OCI-LY3 (cell line): ENCODE measurements at regions not wholly inside any gene's neighbourhood (a gene's known extent, or its start where the extent isn't known, plus 50 kb on each side); places are given as distances from the start of the nearest gene placed in this dataset.
"Not testable (repeated sequence)": the region's sequence is repeated elsewhere in the genome, so short reads cannot be mapped to it uniquely, and the experiment has no call there.

ENCODE experiments used
- H2AFZ ChIP-seq: fragments of 200-600, 300-600 bp; shearing (Covaris generic); 2 replicates; pipeline ENCODE4 v1.6.0; 2014; ENCODE audit warnings: antibody characterized with exemption, low read depth, low read length
- H3K27ac ChIP-seq: fragments of 200-600, 300-600 bp; sonication (generic); 2 replicates; pipeline ENCODE4 v1.5.1; 2014; ENCODE audit warnings: mild to moderate bottlenecking, low read length, moderate library complexity, mixed read lengths
- H3K27me3 ChIP-seq: fragments of 200-600, 300-600 bp; sonication (generic); 2 replicates; pipeline ENCODE4 v1.6.1; 2014; ENCODE audit warnings: low read depth, low read length, mixed read lengths
- H3K36me3 ChIP-seq: fragments of 200-600, 300-600 bp; sonication (generic); replicated peaks from 2 replicates; pipeline ENCODE3; 2014; ENCODE audit warnings: low read depth, low read length, mixed read lengths
- H3K4me1 ChIP-seq: fragments of 300-600, 200-600 bp; sonication (generic); 2 replicates; pipeline ENCODE4 v1.6.1; 2014; ENCODE audit warnings: low read length, mixed read lengths
- H3K4me2 ChIP-seq: fragments of 200-600, 300-600 bp; sonication (generic); 2 replicates; pipeline ENCODE4 v1.6.1; 2014; ENCODE audit warnings: low read length, mixed read lengths
- H3K4me3 ChIP-seq: fragments of 300-600, 200-600 bp; sonication (generic); 2 replicates; pipeline ENCODE4 v1.5.1; 2014; ENCODE audit warnings: antibody characterized with exemption, mild to moderate bottlenecking, low read length, moderate library complexity
- H3K79me2 ChIP-seq: fragments of 300-600, 200-600 bp; shearing (Covaris generic); 2 replicates; pipeline ENCODE4 v1.6.1; 2014; ENCODE audit warnings: mild to moderate bottlenecking, low read length, mixed read lengths
- H3K9ac ChIP-seq: fragments of 300-600, 200-600 bp; shearing (Covaris generic); 2 replicates; pipeline ENCODE4 v1.6.0; 2014; ENCODE audit warnings: mild to moderate bottlenecking, low read length, moderate library complexity
- H3K9me3 ChIP-seq: fragments of 200-600, 300-600 bp; shearing (Covaris generic); 2 replicates; pipeline ENCODE4 v1.6.1; 2014; ENCODE audit warnings: low read length, mixed read lengths; ENCODE audit not compliant: insufficient read depth
- H4K20me1 ChIP-seq: fragments of 200-600, 300-600 bp; sonication (generic); 2 replicates; pipeline ENCODE4 v1.6.1; 2016; ENCODE audit warnings: low read length, mixed read lengths; ENCODE audit not compliant: insufficient read depth
- CTCF ChIP-seq: fragments of 200-600, 300-600 bp; sonication (generic); IDR thresholded peaks from 2 replicates; pipeline ENCODE4 v1.5.1; 2014; ENCODE audit warnings: antibody characterized with exemption, low read length, low read depth
- EZH2phosphoT487 ChIP-seq: fragments of 200-600 bp; shearing (Covaris generic); IDR thresholded peaks from 2 replicates; pipeline ENCODE4 v1.6.1; 2018; ENCODE audit warnings: antibody characterized with exemption, mixed run types, low read depth

DNA sequence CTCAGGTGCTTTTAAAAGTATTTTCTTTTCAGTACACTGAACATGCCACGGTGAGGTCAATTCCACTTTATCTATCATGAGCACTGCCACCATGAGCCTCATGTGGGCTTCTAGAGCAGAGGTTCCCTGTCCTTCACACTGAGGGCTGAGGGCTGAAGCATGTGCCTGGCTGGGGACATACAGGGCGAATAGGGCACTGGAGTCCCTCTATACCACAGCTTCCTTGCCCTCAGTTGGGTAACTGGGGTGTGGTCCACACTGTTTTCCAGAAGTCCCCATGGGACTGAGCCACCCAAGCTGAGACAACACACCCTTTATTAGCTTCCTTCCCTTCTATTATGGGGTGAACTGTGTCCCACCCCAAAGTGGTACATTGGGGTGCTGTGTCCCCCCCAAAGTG lies 172.2 kb upstream of the ID2 start:
- H3K27me3 ChIP-seq, result no peaks in the 10 kb centered on the region
- H3K79me2 ChIP-seq, result no peaks in the 10 kb centered on the region
- H3K27ac ChIP-seq, result no peak overlapping the region
- no peak overlapping the region for H3K4me2 ChIP-seq
- no peak for TF ChIP-seq CTCF
- no peak for TF ChIP-seq EZH2phosphoT487
- no peak overlapping the region for H3K4me3 ChIP-seq
- H3K36me3 ChIP-seq, result peaks cover 41% of the 10 kb centered on the region
- H2AFZ ChIP-seq, result no peak overlapping the region
- peaks cover 18% of the 10 kb centered on the region; the same call in 1 of the 2 replicates for H3K9me3 ChIP-seq
- H3K4me1 ChIP-seq, result peaks cover 35% of the 10 kb centered on the region
- no peak overlapping the region for H3K9ac ChIP-seq
- H4K20me1 ChIP-seq, result no peaks in the 10 kb centered on the region

DNA sequence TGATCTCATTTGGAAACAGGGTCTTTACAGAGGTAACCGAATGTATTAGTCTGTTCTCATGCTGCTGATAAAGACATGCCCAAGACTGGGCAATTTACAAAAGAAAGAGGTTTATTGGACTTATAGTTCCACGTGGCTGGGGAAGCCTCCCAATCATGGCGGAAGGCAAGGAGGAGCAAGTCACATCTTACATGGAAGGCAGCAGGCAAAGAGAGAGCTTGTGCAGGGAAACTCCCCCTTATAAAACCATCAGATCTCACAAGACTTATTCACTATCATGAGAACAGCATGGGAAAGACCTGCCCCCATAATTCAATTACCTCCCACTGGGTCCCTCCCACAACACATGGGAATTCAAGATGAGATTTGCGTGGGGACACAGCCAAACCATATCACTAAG lies 171.8 kb upstream of the ID2 start:
- not testable (repeated sequence) for H3K27me3 ChIP-seq

GRCh38 chr2:8510519-8510918 lies 171.3 kb upstream of the ID2 start:
- no peaks in the 10 kb centered on the region for H3K79me2 ChIP-seq
- H3K4me3 ChIP-seq, result no peak overlapping the region
- no peak for TF ChIP-seq CTCF
- TF ChIP-seq EZH2phosphoT487, result no peak
- H3K9ac ChIP-seq, result no peak overlapping the region
- no peaks in the 10 kb centered on the region for H3K27me3 ChIP-seq
- peaks cover 18% of the 10 kb centered on the region; the same call in 1 of the 2 replicates for H3K9me3 ChIP-seq
- no peak overlapping the region for H2AFZ ChIP-seq
- H3K27ac ChIP-seq, result no peak overlapping the region
- no peaks in the 10 kb centered on the region for H4K20me1 ChIP-seq
- peaks cover 41% of the 10 kb centered on the region for H3K36me3 ChIP-seq
- H3K4me2 ChIP-seq, result no peak overlapping the region
- H3K4me1 ChIP-seq, result peaks cover 43% of the 10 kb centered on the region

More for the DNA sequence above, 171.8 kb upstream of the ID2 start:
- H3K9me3 ChIP-seq, result peaks cover 18% of the 10 kb centered on the region; the same call in 1 of the 2 replicates
- H2AFZ ChIP-seq, H3K9ac ChIP-seq, H3K79me2 ChIP-seq, H3K4me3 ChIP-seq, H3K27ac ChIP-seq, H4K20me1 ChIP-seq, H3K4me2 ChIP-seq: not testable (repeated sequence)
- H3K36me3 ChIP-seq, result peaks cover 41% of the 10 kb centered on the region
- H3K4me1 ChIP-seq, result peaks cover 39% of the 10 kb centered on the region

DNA sequence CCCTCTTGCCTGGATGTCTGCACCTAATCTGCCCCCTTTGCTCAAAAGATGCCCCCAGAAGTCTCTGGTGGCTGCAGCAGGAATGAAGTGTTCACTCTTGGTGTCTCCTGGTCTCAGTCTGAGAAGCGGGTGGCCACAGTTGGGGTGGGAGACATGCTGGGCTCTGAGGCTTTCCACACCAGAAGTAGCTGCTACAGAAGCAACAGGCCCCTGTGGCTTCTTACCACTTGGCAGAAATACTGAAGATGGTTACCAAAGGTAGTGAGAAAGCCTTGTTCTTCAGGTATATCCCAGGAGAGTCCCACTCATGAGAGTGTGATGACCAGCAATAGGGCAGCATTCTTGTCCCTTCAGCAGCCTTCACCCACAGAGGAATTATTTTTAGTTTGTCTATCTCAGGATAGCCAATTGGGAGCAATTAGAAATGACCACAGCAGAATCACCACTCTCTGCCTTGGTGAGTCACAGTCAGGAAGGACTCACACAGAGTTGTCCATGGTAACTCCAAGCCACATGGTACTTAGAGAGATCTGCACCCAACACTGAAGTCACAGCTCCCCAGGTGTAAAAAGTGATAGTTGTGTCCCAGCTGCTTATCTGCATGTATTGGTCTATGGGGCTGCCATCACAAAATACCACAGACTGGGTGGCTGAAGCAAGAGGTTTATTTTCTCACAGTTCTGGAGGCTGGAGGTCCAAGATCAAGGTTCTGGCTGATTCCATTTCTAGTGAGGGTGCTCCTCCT lies 169.8 kb upstream of the ID2 start:
- H3K36me3 ChIP-seq, result peaks cover 41% of the 10 kb centered on the region
- no peak overlapping the region for H3K4me3 ChIP-seq
- peaks cover 59% of the 10 kb centered on the region for H3K4me1 ChIP-seq
- no peak overlapping the region for H3K4me2 ChIP-seq
- H4K20me1 ChIP-seq, result no peaks in the 10 kb centered on the region
- no peak overlapping the region for H3K27ac ChIP-seq
- H3K79me2 ChIP-seq, result peaks cover 4% of the 10 kb centered on the region; the same call in 1 of the 2 replicates
- no peaks in the 10 kb centered on the region for H3K27me3 ChIP-seq
- H2AFZ ChIP-seq, result no peak overlapping the region
- peaks cover 18% of the 10 kb centered on the region; the same call in 1 of the 2 replicates for H3K9me3 ChIP-seq
- H3K9ac ChIP-seq, result no peak overlapping the region
- no peak for TF ChIP-seq CTCF
- TF ChIP-seq EZH2phosphoT487, result no peak
